Nephron progenitor cell (in vitro differentiated cells): ENCODE measurements at regions not wholly inside any gene's neighbourhood (a gene's known extent, or its start where the extent isn't known, plus 50 kb on each side); places are given as distances from the start of the nearest gene placed in this dataset.

Experiments used
- DNase-seq: peaks from one replicate; pipeline ENCODE4 v3.0.0; 2021
- H3K27ac Mint-ChIP-seq: 2 replicates; pipeline ENCODE4 v1.8.0; 2021; ENCODE audit warnings: mild to moderate bottlenecking, moderate library complexity, mixed read lengths
- H3K27me3 Mint-ChIP-seq: 2 replicates; pipeline ENCODE4 v1.8.0; 2021; ENCODE audit warnings: mild to moderate bottlenecking, low read depth, mixed read lengths; ENCODE audit not compliant: poor library complexity
- H3K36me3 Mint-ChIP-seq: 2 replicates; pipeline ENCODE4 v1.8.0; 2021; ENCODE audit warnings: low read depth, mixed read lengths
- H3K4me1 Mint-ChIP-seq: 2 replicates; pipeline ENCODE4 v1.8.0; 2021; ENCODE audit warnings: mixed read lengths
- H3K4me3 Mint-ChIP-seq: 2 replicates; pipeline ENCODE4 v1.8.0; 2021; ENCODE audit warnings: mild to moderate bottlenecking, moderate library complexity, mixed read lengths
- H3K9me3 Mint-ChIP-seq: 2 replicates; pipeline ENCODE4 v1.8.0; 2021; ENCODE audit warnings: mild to moderate bottlenecking, moderate library complexity, mixed read lengths
- CTCF ChIP-seq: fragments of 200-600 bp; sonication (generic); IDR thresholded peaks from 2 replicates; pipeline ENCODE4 v1.5.0; 2021; ENCODE audit warnings: antibody characterized with exemption

- peaks cover 19% of the 10 kb centered on the region for H3K27me3 Mint-ChIP-seq
- no peak for DNase-seq
- peaks cover 21% of the 10 kb centered on the region for H3K4me1 Mint-ChIP-seq
- H3K27ac Mint-ChIP-seq, result no peak overlapping the region
- H3K36me3 Mint-ChIP-seq, result peaks cover 6% of the 10 kb centered on the region
- H3K9me3 Mint-ChIP-seq, result peaks cover 41% of the 10 kb centered on the region
- TF ChIP-seq CTCF, result no peak
- H3K4me3 Mint-ChIP-seq, result no peak overlapping the region
Measured at GRCh38 chr9:87333802-87334201, 163.9 kb upstream of the DAPK1 start.

- Mint-ChIP-seq H3K27me3 (peaks cover 20% of the 10 kb centered on the region), H3K9me3 (peaks cover 36% of the 10 kb centered on the region), H3K4me1 (peaks cover 21% of the 10 kb centered on the region), H3K4me3 (no peak overlapping the region), H3K27ac (no peak overlapping the region), H3K36me3 (peaks cover 6% of the 10 kb centered on the region)
- DNase-seq, result no peak
- no peak for TF ChIP-seq CTCF
Measured at GRCh38 chr9:87334366-87334765, 163.3 kb upstream of the DAPK1 start.

- H3K4me3 Mint-ChIP-seq, result no peak overlapping the region
- peaks cover 16% of the 10 kb centered on the region for H3K9me3 Mint-ChIP-seq
- no peak for TF ChIP-seq CTCF
- H3K36me3 Mint-ChIP-seq, result no peaks in the 10 kb centered on the region
- no peak overlapping the region for H3K27ac Mint-ChIP-seq
- H3K27me3 Mint-ChIP-seq, result peaks cover 28% of the 10 kb centered on the region
- H3K4me1 Mint-ChIP-seq, result peaks cover 21% of the 10 kb centered on the region
- no peak for DNase-seq
Measured at GRCh38 chr9:87336407-87336806, 161.3 kb upstream of the DAPK1 start.

- Mint-ChIP-seq H3K9me3 (peaks cover 10% of the 10 kb centered on the region), H3K27ac (no peak overlapping the region), H3K4me1 (peaks cover 21% of the 10 kb centered on the region), H3K4me3 (peak overlapping the region; percentile 86), H3K27me3 (peaks cover 31% of the 10 kb centered on the region), H3K36me3 (no peaks in the 10 kb centered on the region)
- peak; percentile 72 for TF ChIP-seq CTCF
- no peak for DNase-seq
Measured at GRCh38 chr9:87336914-87337333, 160.7 kb upstream of the DAPK1 start.

GRCh38 chr9:87337335-87338087 is 160.2 kb upstream of the DAPK1 start:
- H3K27ac Mint-ChIP-seq, result no peak overlapping the region
- H3K27me3 Mint-ChIP-seq, result peaks cover 35% of the 10 kb centered on the region
- no peak for DNase-seq
- H3K4me1 Mint-ChIP-seq, result peaks cover 24% of the 10 kb centered on the region
- H3K4me3 Mint-ChIP-seq, result peak overlapping the region; percentile 86
- peaks cover 5% of the 10 kb centered on the region for H3K9me3 Mint-ChIP-seq
- no peaks in the 10 kb centered on the region for H3K36me3 Mint-ChIP-seq
- no peak for TF ChIP-seq CTCF
